Activated CD4-positive, alpha-beta T cell treated with anti-CD3 and anti-CD28 coated beads, Interleukin-2, amount 10 ng/mL, durations not matched to agents 24 days and 14 days (primary cell): ENCODE measurements at regions not wholly inside any gene's neighbourhood (a gene's known extent, or its start where the extent isn't known, plus 50 kb on each side); places are given as distances from the start of the nearest gene placed in this dataset.
"Not testable (repeated sequence)": the region's sequence is repeated elsewhere in the genome, so short reads cannot be mapped to it uniquely, and the experiment has no call there.

Source experiments
- DNase-seq: peaks from one replicate; pipeline ENCODE4 v3.0.0; 2022
- H3K27ac Mint-ChIP-seq: one replicate; pipeline ENCODE4 v1.8.0; 2022; ENCODE audit warnings: mild to moderate bottlenecking, mixed read lengths
- H3K27me3 Mint-ChIP-seq: one replicate; pipeline ENCODE4 v1.8.0; 2022; ENCODE audit warnings: mixed read lengths
- H3K36me3 Mint-ChIP-seq: one replicate; pipeline ENCODE4 v1.8.0; 2022; ENCODE audit warnings: low read depth, mild to moderate bottlenecking, mixed read lengths
- H3K4me1 Mint-ChIP-seq: one replicate; pipeline ENCODE4 v1.8.0; 2021; ENCODE audit warnings: mixed read lengths
- H3K4me3 Mint-ChIP-seq: one replicate; pipeline ENCODE4 v1.8.0; 2022; ENCODE audit warnings: mild to moderate bottlenecking, moderate library complexity, mixed read lengths
- H3K9me3 Mint-ChIP-seq: one replicate; pipeline ENCODE4 v1.8.0; 2021; ENCODE audit warnings: mixed read lengths
- intact Hi-C: fragments of 100-400 bp; cut with micrococcal nuclease; formaldehyde crosslinking; loops from one replicate; pipeline ENCODE4 v1.15.1; 2023

GRCh38 chr7:98770085-98770484, 99.7 kb downstream of the TMEM130 start:
- intact Hi-C loops, H3K27ac Mint-ChIP-seq, H3K4me3 Mint-ChIP-seq: not testable (repeated sequence)

GRCh38 chr7:98771519-98771918, 98.3 kb downstream of the TMEM130 start:
- DNase-seq, result no peak
- H3K27me3 Mint-ChIP-seq, result no peaks in the 10 kb centered on the region
- no peaks in the 10 kb centered on the region for H3K9me3 Mint-ChIP-seq
- no peaks in the 10 kb centered on the region for H3K4me1 Mint-ChIP-seq
- H3K4me3 Mint-ChIP-seq, result no peak overlapping the region
- no peak overlapping the region for H3K27ac Mint-ChIP-seq
- intact Hi-C loops, result no loop called here
- no peaks in the 10 kb centered on the region for H3K36me3 Mint-ChIP-seq

More at GRCh38 chr7:98770085-98770484, 99.7 kb downstream of the TMEM130 start:
- H3K27me3 Mint-ChIP-seq, H3K4me1 Mint-ChIP-seq, DNase-seq, H3K36me3 Mint-ChIP-seq, H3K9me3 Mint-ChIP-seq: not testable (repeated sequence)

DNA sequence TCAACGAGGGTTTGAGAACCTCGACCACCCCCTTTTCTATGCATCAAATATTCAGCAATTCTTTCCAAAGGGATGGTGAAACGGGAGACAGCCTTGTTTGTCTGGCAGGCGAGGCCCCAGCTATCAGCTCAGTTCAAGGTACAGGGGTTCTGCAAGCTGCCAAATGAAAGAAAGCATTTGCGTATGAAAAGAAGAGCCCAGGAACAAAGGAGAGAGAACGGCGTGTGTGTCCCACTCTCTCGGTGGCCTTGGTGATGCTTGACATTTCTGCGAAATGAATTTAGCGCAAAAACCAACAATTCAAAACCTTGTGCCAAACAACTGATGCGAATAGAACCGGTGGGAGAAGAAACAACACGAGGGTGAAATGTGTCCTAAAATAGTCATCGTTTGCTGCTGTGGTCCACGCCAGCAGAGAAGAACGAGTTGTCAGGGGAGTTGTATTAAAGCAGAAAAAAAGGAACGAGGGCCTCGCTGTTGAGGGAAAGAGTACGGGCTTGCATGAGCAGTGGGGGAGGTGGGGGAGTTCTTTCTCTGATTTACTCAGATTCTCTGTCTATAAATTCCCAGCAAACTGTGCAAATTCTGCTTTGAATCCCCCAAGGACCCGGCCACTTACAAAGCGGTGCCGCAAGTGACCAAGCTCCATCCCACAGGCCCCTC, 97.7 kb downstream of the TMEM130 start:
- intact Hi-C loops, result no loop called here
- Mint-ChIP-seq H3K4me1 (no peaks in the 10 kb centered on the region), H3K27ac (no peak overlapping the region), H3K27me3 (no peaks in the 10 kb centered on the region), H3K4me3 (no peak overlapping the region), H3K36me3 (no peaks in the 10 kb centered on the region), H3K9me3 (no peaks in the 10 kb centered on the region)
- no peak for DNase-seq

DNA sequence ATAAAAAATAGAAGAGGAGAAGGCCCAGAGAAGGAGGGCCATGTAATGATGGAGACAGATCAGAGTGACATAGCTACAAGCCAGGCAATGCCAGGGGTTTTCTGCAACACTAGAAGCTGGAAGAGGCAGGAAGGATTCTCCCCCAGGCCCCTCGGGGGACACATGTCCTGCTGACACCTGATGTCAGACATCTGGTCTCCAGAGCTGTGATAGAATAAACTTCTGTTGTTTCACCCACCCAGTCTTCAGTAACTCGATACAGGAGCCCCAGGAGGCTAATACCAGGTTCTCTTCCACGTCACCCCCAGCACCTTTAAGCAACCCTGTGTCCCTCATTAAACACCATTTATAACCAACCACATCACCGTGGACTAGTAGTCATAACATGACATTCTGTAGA, 94.9 kb downstream of the TMEM130 start:
- H3K4me1 Mint-ChIP-seq, result no peaks in the 10 kb centered on the region
- H3K4me3 Mint-ChIP-seq, result no peak overlapping the region

DNA sequence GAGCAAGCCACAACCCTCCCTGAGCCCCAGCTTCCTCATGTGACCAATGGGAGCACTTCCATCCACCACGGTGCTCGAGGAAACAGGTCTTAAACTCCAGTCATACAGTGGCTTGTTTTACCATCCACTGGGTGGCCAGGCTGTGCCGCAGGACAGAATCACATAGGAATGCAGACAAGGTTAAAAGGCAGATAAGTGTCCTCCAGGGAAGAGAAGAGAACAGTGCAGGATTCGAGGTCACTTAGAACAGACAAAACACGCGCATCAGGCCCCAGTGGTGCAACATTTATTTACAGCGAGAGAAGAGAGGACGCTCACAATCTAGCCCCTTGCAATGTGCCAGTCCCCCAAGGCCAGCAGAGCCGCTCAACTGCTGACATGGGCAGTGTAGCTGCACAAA, 92.8 kb downstream of the TMEM130 start:
- intact Hi-C loops, result no loop called here
- Mint-ChIP-seq H3K4me3 (no peak overlapping the region), H3K27me3 (no peaks in the 10 kb centered on the region)

More for the DNA sequence above, 94.9 kb downstream of the TMEM130 start:
- H3K36me3 Mint-ChIP-seq, result no peaks in the 10 kb centered on the region
- no peaks in the 10 kb centered on the region for H3K9me3 Mint-ChIP-seq
- DNase-seq, result no peak
- intact Hi-C loops, result no loop called here
- no peaks in the 10 kb centered on the region for H3K27me3 Mint-ChIP-seq
- no peak overlapping the region for H3K27ac Mint-ChIP-seq

DNA sequence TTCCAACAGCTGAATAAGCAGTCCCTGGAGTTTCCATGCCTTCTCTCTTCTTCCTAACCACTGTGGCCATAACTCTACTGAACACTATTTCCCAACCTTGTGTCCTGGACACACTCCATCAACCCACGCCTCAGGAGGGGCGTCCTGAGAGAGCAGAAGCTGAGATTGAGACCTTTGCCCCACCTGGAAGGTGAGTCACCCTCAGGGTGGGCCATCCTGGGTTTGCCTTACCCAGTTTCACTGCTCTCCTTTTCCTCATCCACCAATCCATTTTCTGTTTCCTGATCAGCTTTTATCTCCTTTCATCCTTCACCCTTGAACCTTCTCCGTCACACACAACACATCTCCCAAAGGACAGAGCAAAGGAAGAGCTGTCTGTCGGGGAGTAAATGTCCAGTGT, 91.4 kb downstream of the TMEM130 start:
- intact Hi-C loops, result no loop called here
- H3K27me3 Mint-ChIP-seq, result no peaks in the 10 kb centered on the region
- no peak overlapping the region for H3K4me3 Mint-ChIP-seq
- DNase-seq, result no peak
- H3K9me3 Mint-ChIP-seq, result no peaks in the 10 kb centered on the region
- no peaks in the 10 kb centered on the region for H3K36me3 Mint-ChIP-seq
- no peaks in the 10 kb centered on the region for H3K4me1 Mint-ChIP-seq
- H3K27ac Mint-ChIP-seq, result no peak overlapping the region

More for the DNA sequence above, 92.8 kb downstream of the TMEM130 start:
- no peaks in the 10 kb centered on the region for H3K9me3 Mint-ChIP-seq
- H3K36me3 Mint-ChIP-seq, result no peaks in the 10 kb centered on the region
- no peaks in the 10 kb centered on the region for H3K4me1 Mint-ChIP-seq
- peak overlapping the region; percentile 11 for H3K27ac Mint-ChIP-seq
- no peak for DNase-seq

GRCh38 chr7:98779800-98780587, 89.8 kb downstream of the TMEM130 start:
- Mint-ChIP-seq H3K36me3 (no peaks in the 10 kb centered on the region), H3K4me3 (no peak overlapping the region), H3K9me3 (no peaks in the 10 kb centered on the region), H3K4me1 (no peaks in the 10 kb centered on the region), H3K27me3 (no peaks in the 10 kb centered on the region), H3K27ac (no peak overlapping the region)
- intact Hi-C loops, result no loop called here
- DNase-seq, result no peak

DNA sequence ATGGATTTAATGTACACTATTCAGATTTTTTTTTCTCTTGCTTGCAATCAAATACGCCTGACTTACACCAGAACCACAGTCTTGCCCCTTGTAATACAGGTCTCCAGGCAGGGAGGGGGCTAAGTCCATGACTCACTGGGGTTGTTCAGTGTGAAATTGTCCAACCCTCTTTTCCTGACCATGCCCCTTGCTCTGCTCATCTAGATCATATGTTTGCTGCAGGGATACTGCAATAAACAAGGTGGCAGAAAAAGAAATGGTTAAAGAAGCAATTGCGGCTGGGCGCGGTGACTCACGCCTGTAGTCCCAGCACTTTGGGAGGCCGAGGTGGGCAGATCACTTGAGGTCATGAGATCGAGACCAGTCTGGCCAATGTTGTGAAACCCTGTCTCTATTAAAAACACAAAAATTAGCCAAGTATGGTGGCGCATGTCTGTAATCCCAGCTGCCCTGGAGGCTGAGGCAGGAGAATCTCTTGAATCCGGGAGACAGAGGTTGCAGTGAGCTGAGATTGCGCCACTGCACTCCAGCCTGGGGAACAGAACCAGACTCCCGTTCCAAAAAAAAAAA, 85.5 kb downstream of the TMEM130 start:
- H3K4me1 Mint-ChIP-seq, result no peaks in the 10 kb centered on the region
- intact Hi-C loops, result no loop called here
- H3K27me3 Mint-ChIP-seq, result no peaks in the 10 kb centered on the region
- H3K9me3 Mint-ChIP-seq, result no peaks in the 10 kb centered on the region
- H3K4me3 Mint-ChIP-seq, result no peak overlapping the region
- DNase-seq, result no peak
- no peaks in the 10 kb centered on the region for H3K36me3 Mint-ChIP-seq
- no peak overlapping the region for H3K27ac Mint-ChIP-seq

DNA sequence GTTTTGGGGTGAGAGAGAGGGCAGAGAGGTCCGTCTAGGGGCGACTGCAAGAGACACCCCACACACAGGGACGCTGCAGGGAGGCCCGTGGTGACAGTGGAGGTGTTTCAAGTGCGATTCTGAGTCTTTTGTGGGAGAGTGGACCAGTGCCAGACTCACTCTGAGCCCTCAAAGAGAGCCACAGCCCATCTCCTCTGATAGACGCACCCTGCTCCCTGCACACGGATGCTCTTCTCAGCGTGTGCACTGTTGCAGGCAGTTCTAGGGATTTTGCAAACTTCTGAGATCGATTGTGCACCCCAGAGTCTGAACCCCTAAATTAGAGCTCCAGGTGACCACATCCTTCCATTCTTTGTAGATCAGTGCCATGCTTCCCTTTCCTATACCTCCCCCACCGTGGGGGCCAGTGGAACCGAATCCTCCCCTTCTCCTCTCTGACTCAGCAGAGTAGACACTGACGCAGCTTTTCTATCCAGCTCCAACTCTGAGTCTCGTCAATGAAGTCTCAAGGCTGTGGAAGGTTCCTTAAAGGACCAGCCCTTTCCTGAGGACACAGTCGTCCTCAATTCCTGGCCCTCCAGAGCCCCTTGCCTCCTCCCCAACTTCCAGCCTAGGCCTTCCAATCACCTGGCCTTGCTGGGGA, 83.8 kb downstream of the TMEM130 start:
- H3K9me3 Mint-ChIP-seq, result no peaks in the 10 kb centered on the region
- no peaks in the 10 kb centered on the region for H3K4me1 Mint-ChIP-seq
- no peak overlapping the region for H3K27ac Mint-ChIP-seq
- no peaks in the 10 kb centered on the region for H3K36me3 Mint-ChIP-seq
- H3K27me3 Mint-ChIP-seq, result no peaks in the 10 kb centered on the region
- no peak overlapping the region for H3K4me3 Mint-ChIP-seq
- no peak for DNase-seq
- intact Hi-C loops, result no loop called here

DNA sequence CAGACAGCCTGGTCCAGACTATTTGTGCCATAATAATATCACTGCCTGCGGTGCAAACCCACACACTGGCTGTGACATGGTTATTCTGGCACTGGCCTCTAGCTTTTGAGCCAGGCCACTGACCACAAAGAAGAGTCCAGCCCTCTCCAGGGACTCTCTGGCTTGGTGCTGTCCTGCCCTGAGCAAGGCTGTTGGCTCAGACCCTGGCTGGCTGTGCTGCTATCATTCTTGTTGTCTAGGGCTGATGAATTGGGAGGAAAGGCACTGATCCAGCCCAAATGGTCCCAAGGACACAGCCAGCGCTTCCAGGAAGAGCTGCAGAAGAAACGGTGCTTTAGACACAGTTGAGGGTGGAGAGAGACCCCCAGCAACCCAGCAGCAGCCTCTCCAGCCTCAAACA, 80.8 kb downstream of the TMEM130 start:
- Mint-ChIP-seq H3K4me1 (no peaks in the 10 kb centered on the region), H3K27ac (no peak overlapping the region), H3K27me3 (no peaks in the 10 kb centered on the region), H3K4me3 (no peak overlapping the region), H3K36me3 (no peaks in the 10 kb centered on the region), H3K9me3 (peaks cover 4% of the 10 kb centered on the region)
- intact Hi-C loops, result no loop called here
- no peak for DNase-seq

DNA sequence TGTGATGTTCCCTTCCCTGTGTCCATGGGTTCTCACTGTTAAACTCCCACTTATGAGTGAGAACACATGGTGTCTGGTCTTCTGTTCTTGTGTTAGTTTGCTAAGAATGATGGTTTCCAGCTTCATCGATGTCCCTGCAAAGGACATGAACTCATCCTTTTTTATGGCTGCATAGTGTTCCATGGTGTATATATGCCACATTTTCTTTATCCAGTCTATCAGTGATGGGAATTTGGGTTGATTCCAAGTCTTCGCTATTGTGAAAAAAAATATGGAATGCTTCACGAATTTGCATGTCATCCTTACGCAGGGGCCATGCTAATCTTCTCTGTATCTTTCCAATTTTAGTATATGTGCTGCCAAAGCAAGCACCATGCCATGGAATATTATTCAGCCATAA, 75.4 kb downstream of the TMEM130 start:
- H3K9me3 Mint-ChIP-seq, H3K4me3 Mint-ChIP-seq, DNase-seq, H3K27me3 Mint-ChIP-seq, H3K4me1 Mint-ChIP-seq, H3K36me3 Mint-ChIP-seq, H3K27ac Mint-ChIP-seq, intact Hi-C loops: not testable (repeated sequence)

DNA sequence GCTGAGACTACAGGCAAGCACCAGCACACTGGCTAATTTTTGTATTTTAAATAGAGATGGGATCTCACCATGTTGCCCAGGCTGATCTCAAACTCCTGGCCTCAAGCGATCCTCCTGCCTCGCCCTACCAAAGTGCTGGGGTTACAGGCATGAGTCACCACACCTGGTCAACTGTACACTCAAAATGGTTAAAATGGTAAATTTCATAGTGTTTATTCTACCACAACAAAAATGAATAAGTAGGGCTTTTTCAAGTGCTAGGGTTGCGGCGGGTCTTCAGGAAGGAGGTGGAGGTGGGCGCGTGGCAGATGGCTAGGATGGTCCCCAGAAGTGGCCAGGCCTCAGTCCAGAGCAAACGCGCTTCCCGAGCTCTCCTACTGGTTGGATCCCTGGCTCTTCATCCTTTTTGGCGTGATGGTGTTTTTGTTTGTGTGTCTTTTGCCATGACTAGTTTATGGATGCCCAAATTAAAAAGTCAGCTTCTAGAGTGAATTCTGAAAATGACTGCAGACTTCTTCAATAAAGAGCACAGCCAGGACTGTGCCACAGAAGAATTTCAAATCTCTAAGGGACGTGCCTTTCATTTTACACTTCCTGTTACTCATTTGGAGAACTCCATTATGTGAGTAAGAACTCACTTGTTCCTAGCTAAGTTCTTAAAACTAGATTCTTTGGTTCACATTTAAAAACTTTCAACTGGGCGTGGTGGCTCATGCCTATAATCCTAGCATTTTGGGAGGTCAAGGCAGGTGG, 73.9 kb downstream of the TMEM130 start:
- H3K27ac Mint-ChIP-seq, result no peak overlapping the region
- peaks cover 10% of the 10 kb centered on the region for H3K9me3 Mint-ChIP-seq
- intact Hi-C loops, result no loop called here
- H3K4me3 Mint-ChIP-seq, result no peak overlapping the region
- peaks cover 1% of the 10 kb centered on the region for H3K4me1 Mint-ChIP-seq
- H3K36me3 Mint-ChIP-seq, result no peaks in the 10 kb centered on the region
- H3K27me3 Mint-ChIP-seq, result no peaks in the 10 kb centered on the region
- no peak for DNase-seq
